SK-N-SH (cell line): ENCODE measurements at regions not wholly inside any gene's neighbourhood (a gene's known extent, or its start where the extent isn't known, plus 50 kb on each side); places are given as distances from the start of the nearest gene placed in this dataset.

ENCODE experiments used
- CTCF ChIA-PET: fragments of 300-600, 350-600 bp; formaldehyde crosslinking; extraction: SDS; loops from one replicate; lab custom pipeline; 2021; lab: Yijun Ruan, JAX
- POLR2A ChIA-PET: fragments of 350-600 bp; sonication (Branson Sonifier 250); formaldehyde crosslinking; extraction: SDS; loops from one replicate; lab custom pipeline; 2020; ENCODE audit warnings: antibody characterized with exemption, inconsistent platforms; lab: Yijun Ruan, JAX
- DNase-seq: peaks from one replicate; pipeline ENCODE4 v3.0.0; 2012
- H2AFZ ChIP-seq: fragments of 200-600 bp; sonication (generic); 2 replicates; pipeline ENCODE4 v1.8.1; 2016; ENCODE audit warnings: antibody characterized with exemption, mild to moderate bottlenecking, low read depth
- H3F3A ChIP-seq: fragments of 200-600 bp; sonication (generic); replicated peaks from 2 replicates; pipeline ENCODE3; 2016; ENCODE audit warnings: antibody characterized with exemption, mild to moderate bottlenecking; ENCODE audit not compliant: insufficient read depth
- H3K27ac ChIP-seq, 2 experiments: fragments of 200-500 bp in 1 of 2; fragments of 200-600 bp in 1 of 2; sonication (Bioruptor generic) in 1 of 2; sonication (generic), shearing (Covaris generic) in 1 of 2; 2 replicates each; pipeline versions ENCODE4 v1.5.1 to v1.6.1; 2014 to 2016; ENCODE audit warnings: low read depth in 2 of 2, inconsistent platforms in 1 of 2, low read length in 1 of 2, mild to moderate bottlenecking in 1 of 2, mixed read lengths in 1 of 2
- H3K27me3 ChIP-seq: fragments of 200-600 bp; sonication (generic), shearing (Covaris generic); 2 replicates; pipeline ENCODE4 v1.6.1; 2016; ENCODE audit warnings: mixed run types; ENCODE audit not compliant: insufficient read depth
- H3K36me3 ChIP-seq, 2 experiments: fragments of 200-500 bp in 1 of 2; fragments of 200-600 bp in 1 of 2; sonication (Bioruptor generic) in 1 of 2; sonication (generic) in 1 of 2; replicated peaks in 1 of 2; 2 replicates each; pipeline versions ENCODE3 to v1.5.1; 2014 to 2016; ENCODE audit warnings: low read length in 1 of 2, mild to moderate bottlenecking in 1 of 2; ENCODE audit not compliant: insufficient read depth in 2 of 2, control insufficient read depth in 1 of 2
- H3K4me1 ChIP-seq, 2 experiments: fragments of 200-500 bp in 1 of 2; fragments of 200-600 bp in 1 of 2; sonication (Bioruptor generic) in 1 of 2; sonication (generic), shearing (Covaris generic) in 1 of 2; 2 replicates each; pipeline versions ENCODE4 v1.5.1 to v1.6.1; 2014 to 2016; ENCODE audit warnings: low read depth in 1 of 2, low read length in 1 of 2, mixed run types in 1 of 2; ENCODE audit not compliant: insufficient read depth in 2 of 2, control insufficient read depth in 1 of 2
- H3K4me2 ChIP-seq: fragments of 200-600 bp; sonication (generic), shearing (Covaris generic); 2 replicates; pipeline ENCODE4 v1.6.1; 2017; ENCODE audit warnings: mixed run types
- H3K4me3 ChIP-seq, 2 experiments: fragments of 200-500 bp in 1 of 2; fragments of 200-600 bp in 1 of 2; sonication (Bioruptor generic) in 1 of 2; sonication (generic), shearing (Covaris generic) in 1 of 2; 2 replicates each; pipeline versions ENCODE4 v1.5.1 to v1.8.1; 2014 to 2016; ENCODE audit warnings: low read depth in 2 of 2, inconsistent platforms in 1 of 2, low read length in 1 of 2, mild to moderate bottlenecking in 1 of 2, mixed read lengths in 1 of 2, moderate library complexity in 1 of 2
- H3K79me2 ChIP-seq: fragments of 200-600 bp; sonication (generic); 2 replicates; pipeline ENCODE4 v1.8.1; 2017; ENCODE audit warnings: mild to moderate bottlenecking; ENCODE audit not compliant: insufficient read depth
- H3K9ac ChIP-seq: fragments of 200-600 bp; sonication (generic); 2 replicates; pipeline ENCODE4 v1.6.1; 2017; ENCODE audit warnings: mixed run types
- H3K9me2 ChIP-seq: fragments of 200-600 bp; sonication (generic); 2 replicates; pipeline ENCODE4 v1.6.1; 2017; ENCODE audit warnings: mixed run types
- H3K9me3 ChIP-seq: fragments of 200-600 bp; sonication (generic); 2 replicates; pipeline ENCODE4 v1.6.1; 2017; ENCODE audit warnings: mixed run types, mild to moderate bottlenecking, moderate library complexity
- H4K20me1 ChIP-seq: fragments of 200-600 bp; sonication (generic); 2 replicates; pipeline ENCODE4 v1.6.1; 2017; ENCODE audit warnings: mild to moderate bottlenecking, mixed run types; ENCODE audit not compliant: insufficient read depth
- ELF1 ChIP-seq: IDR thresholded peaks from 2 replicates; pipeline ENCODE4 v1.4.0; 2012
- EP300 ChIP-seq, 2 experiments: IDR thresholded peaks; 2 replicates each; pipeline versions ENCODE4 v1.4.0 to v1.6.1; 2012; ENCODE audit warnings: borderline replicate concordance in 1 of 2, low read depth in 1 of 2, low read length in 1 of 2
- EZH2phosphoT487 ChIP-seq: fragments of 200-600 bp; sonication (generic); IDR thresholded peaks from 2 replicates; pipeline ENCODE4 v1.6.1; 2017; ENCODE audit warnings: low read depth, mixed run types, mild to moderate bottlenecking, antibody characterized with exemption, moderate library complexity, borderline replicate concordance
- FOSL2 ChIP-seq: IDR thresholded peaks from 2 replicates; pipeline ENCODE4 v1.4.0; 2012; ENCODE audit warnings: low read depth, mild to moderate bottlenecking, moderate library complexity, borderline replicate concordance
- FOXM1 ChIP-seq: IDR thresholded peaks from 2 replicates; pipeline ENCODE4 v1.4.0; 2012; ENCODE audit warnings: low read depth, mild to moderate bottlenecking
- GABPA ChIP-seq: IDR thresholded peaks from 2 replicates; pipeline ENCODE4 v1.4.0; 2012; ENCODE audit warnings: low read depth, mild to moderate bottlenecking
- JUND ChIP-seq: IDR thresholded peaks from 2 replicates; pipeline ENCODE4 v1.4.0; 2012
- MXI1 ChIP-seq: IDR thresholded peaks from 2 replicates; pipeline ENCODE4 v1.6.1; 2012; ENCODE audit warnings: mild to moderate bottlenecking, low read depth, low read length, improper control_type of control experiment
- NFIC ChIP-seq: IDR thresholded peaks from 2 replicates; pipeline ENCODE4 v1.4.0; 2012; ENCODE audit warnings: borderline replicate concordance
- NRF1 ChIP-seq: IDR thresholded peaks from 2 replicates; pipeline ENCODE4 v1.6.1; 2012; ENCODE audit warnings: low read depth, mild to moderate bottlenecking, low read length
- POLR2AphosphoS5 ChIP-seq: IDR thresholded peaks from 2 replicates; pipeline ENCODE4 v1.6.1; 2012; ENCODE audit warnings: low read depth, low read length
- REST ChIP-seq: IDR thresholded peaks from 2 replicates; pipeline ENCODE4 v1.6.1; 2012; ENCODE audit warnings: mild to moderate bottlenecking, low read depth, low read length, moderate library complexity
- SIN3A ChIP-seq: IDR thresholded peaks from 2 replicates; pipeline ENCODE4 v1.6.1; 2012; ENCODE audit warnings: low read depth, mild to moderate bottlenecking, low read length, moderate library complexity, borderline replicate concordance
- SMC3 ChIP-seq: IDR thresholded peaks from 2 replicates; pipeline ENCODE4 v1.6.1; 2012; ENCODE audit warnings: low read depth, low read length, improper control_type of control experiment
- TAF1 ChIP-seq: IDR thresholded peaks from 2 replicates; pipeline ENCODE4 v1.6.1; 2012; ENCODE audit warnings: low read depth, mild to moderate bottlenecking, low read length, moderate library complexity, borderline replicate concordance
- TEAD4 ChIP-seq: IDR thresholded peaks from 2 replicates; pipeline ENCODE4 v1.4.0; 2012; ENCODE audit warnings: mild to moderate bottlenecking, borderline replicate concordance; ENCODE audit not compliant: insufficient read depth
- USF1 ChIP-seq: IDR thresholded peaks from 2 replicates; pipeline ENCODE4 v1.4.0; 2012; ENCODE audit warnings: low read depth, borderline replicate concordance
- USF2 ChIP-seq: fragments of 150-350 bp; IDR thresholded peaks from 2 replicates; pipeline ENCODE4 v1.6.1; 2017; ENCODE audit warnings: antibody characterized with exemption, low read length, low read depth, borderline replicate concordance
- YY1 ChIP-seq: IDR thresholded peaks from 2 replicates; pipeline ENCODE4 v1.4.0; 2012; ENCODE audit warnings: low read depth, mild to moderate bottlenecking
- ZBTB33 ChIP-seq: IDR thresholded peaks from 2 replicates; pipeline ENCODE4 v1.4.0; 2012; ENCODE audit warnings: low read depth, borderline replicate concordance
- WGBS: methylation state at CpG from one replicate; pipeline ENCODE4 v1.1.6; 2017; ENCODE audit warnings: low lambda C conversion rate; 5-methylcytosine and 5-hydroxymethylcytosine counted together

- WGBS = 57% methylated on average over 1 of the region's 1 CpG
- Histone ChIP-seq H3K9me2 (no peaks in the 10 kb centered on the region), H3K27ac (no peak overlapping the region), H3K9ac (no peak overlapping the region), H3K9me3 (no peaks in the 10 kb centered on the region), H3K4me2 (no peak overlapping the region), H3K36me3 (no peaks in the 10 kb centered on the region), H3K27me3 (no peaks in the 10 kb centered on the region), H3K4me3 (no peak overlapping the region), H2AFZ (no peak overlapping the region), H3F3A (no peaks in the 10 kb centered on the region), H4K20me1 (no peaks in the 10 kb centered on the region), H3K79me2 (no peaks in the 10 kb centered on the region), H3K4me1 (no peaks in the 10 kb centered on the region)
- CTCF ChIA-PET = no interaction called here
- DNase-seq = no peak
- POLR2A ChIA-PET = no interaction called here
- no peak for TF ChIP-seq REST
- TF ChIP-seq MXI1 = no peak
- TF ChIP-seq NFIC = no peak
- TF ChIP-seq ELF1 = no peak
- TF ChIP-seq TAF1 = no peak
- no peak for TF ChIP-seq TEAD4
- TF ChIP-seq JUND = no peak
- no peak for TF ChIP-seq SMC3
- no peak for TF ChIP-seq SIN3A
- no peak for TF ChIP-seq POLR2AphosphoS5
- TF ChIP-seq EP300 (IDR thresholded peaks at IDR 0.05; ENCODE audit: borderline replicate concordance in 1 of 2, low read depth in 1 of 2, low read length in 1 of 2) = no peak
- no peak for TF ChIP-seq FOXM1
- TF ChIP-seq USF1 = no peak
- no peak for TF ChIP-seq USF2
- no peak for TF ChIP-seq FOSL2
- TF ChIP-seq YY1 = no peak
- TF ChIP-seq GABPA = no peak
- TF ChIP-seq ZBTB33 = no peak
- no peak for TF ChIP-seq EZH2phosphoT487
- no peak for TF ChIP-seq NRF1
Measured at GRCh38 chr5:155481182-155481581, 467.6 kb downstream of the KIF4B start.
